Loucy (cell line): ENCODE measurements at regions not wholly inside any gene's neighbourhood (a gene's known extent, or its start where the extent isn't known, plus 50 kb on each side); places are given as distances from the start of the nearest gene placed in this dataset.

Experiments
- EZH2phosphoT487 ChIP-seq: fragments of 200-600 bp; IDR thresholded peaks from 2 replicates; pipeline ENCODE4 v1.6.1; 2018; ENCODE audit warnings: antibody characterized with exemption, mild to moderate bottlenecking, moderate library complexity, borderline replicate concordance
- TF ChIP-seq, protein P1 (sequence below): fragments of 200-600 bp; sonication (generic); conservative IDR thresholded peaks from 2 replicates; pipeline ENCODE4 v1.5.1; 2014; ENCODE audit warnings: mild to moderate bottlenecking, antibody characterized with exemption, low read length

- TF ChIP-seq, protein P1, sequence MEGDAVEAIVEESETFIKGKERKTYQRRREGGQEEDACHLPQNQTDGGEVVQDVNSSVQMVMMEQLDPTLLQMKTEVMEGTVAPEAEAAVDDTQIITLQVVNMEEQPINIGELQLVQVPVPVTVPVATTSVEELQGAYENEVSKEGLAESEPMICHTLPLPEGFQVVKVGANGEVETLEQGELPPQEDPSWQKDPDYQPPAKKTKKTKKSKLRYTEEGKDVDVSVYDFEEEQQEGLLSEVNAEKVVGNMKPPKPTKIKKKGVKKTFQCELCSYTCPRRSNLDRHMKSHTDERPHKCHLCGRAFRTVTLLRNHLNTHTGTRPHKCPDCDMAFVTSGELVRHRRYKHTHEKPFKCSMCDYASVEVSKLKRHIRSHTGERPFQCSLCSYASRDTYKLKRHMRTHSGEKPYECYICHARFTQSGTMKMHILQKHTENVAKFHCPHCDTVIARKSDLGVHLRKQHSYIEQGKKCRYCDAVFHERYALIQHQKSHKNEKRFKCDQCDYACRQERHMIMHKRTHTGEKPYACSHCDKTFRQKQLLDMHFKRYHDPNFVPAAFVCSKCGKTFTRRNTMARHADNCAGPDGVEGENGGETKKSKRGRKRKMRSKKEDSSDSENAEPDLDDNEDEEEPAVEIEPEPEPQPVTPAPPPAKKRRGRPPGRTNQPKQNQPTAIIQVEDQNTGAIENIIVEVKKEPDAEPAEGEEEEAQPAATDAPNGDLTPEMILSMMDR = no peak
- no peak for TF ChIP-seq EZH2phosphoT487
Observed at GRCh38 chr4:89588421-89588820, 248.5 kb downstream of the SNCA start.
